RWPE1 (cell line): ENCODE measurements at regions not wholly inside any gene's neighbourhood (a gene's known extent, or its start where the extent isn't known, plus 50 kb on each side); places are given as distances from the start of the nearest gene placed in this dataset.

Experiments used
- CTCF ChIA-PET: fragments of 350-600 bp; sonication (Branson Sonifier 250); formaldehyde crosslinking; extraction: SDS; loops from one replicate; lab custom pipeline; 2021; lab: Yijun Ruan, JAX
- POLR2A ChIA-PET: fragments of 400-600 bp; formaldehyde crosslinking; extraction: SDS; loops from one replicate; lab custom pipeline; 2020; ENCODE audit warnings: antibody characterized with exemption; ENCODE audit not compliant: low non-redundant PET; lab: Yijun Ruan, JAX
- DNase-seq: peaks from one replicate; pipeline ENCODE4 v3.0.0; 2012; ENCODE audit warnings: low spot score
- H3K27ac ChIP-seq: fragments of 450-650 bp; 2 replicates; pipeline ENCODE4 v1.5.1; 2017
- CTCF ChIP-seq: fragments of 450-650 bp; conservative IDR thresholded peaks from 2 replicates; pipeline ENCODE4 v1.5.1; 2017; ENCODE audit warnings: low read depth, mild to moderate bottlenecking

- no peak for DNase-seq
- no peak overlapping the region for H3K27ac ChIP-seq
- ChIA-PET POLR2A (no interaction called here), CTCF (no interaction called here)
- no peak for TF ChIP-seq CTCF
Measured at GRCh38 chr4:30917946-30918345, 197.8 kb downstream of the PCDH7 start.

- H3K27ac ChIP-seq = no peak overlapping the region
- no peak for DNase-seq
- no peak for TF ChIP-seq CTCF
- ChIA-PET CTCF (no interaction called here), POLR2A (no interaction called here)
Measured at GRCh38 chr4:30919458-30919857, 199.3 kb downstream of the PCDH7 start.

GRCh38 chr4:30920043-30920442 lies 199.9 kb downstream of the PCDH7 start:
- CTCF ChIA-PET = no interaction called here
- TF ChIP-seq CTCF = no peak
- DNase-seq = no peak
- no peak overlapping the region for H3K27ac ChIP-seq
- POLR2A ChIA-PET = no interaction called here

- POLR2A ChIA-PET = no interaction called here
- TF ChIP-seq CTCF = no peak
- DNase-seq = no peak
- H3K27ac ChIP-seq = no peak overlapping the region
- CTCF ChIA-PET = no interaction called here
Measured at GRCh38 chr4:30922625-30923024, 202.5 kb downstream of the PCDH7 start.

GRCh38 chr4:30924495-30924894 lies 204.3 kb downstream of the PCDH7 start:
- DNase-seq = no peak
- TF ChIP-seq CTCF = no peak
- no peak overlapping the region for H3K27ac ChIP-seq
- CTCF ChIA-PET = no interaction called here
- POLR2A ChIA-PET = no interaction called here

GRCh38 chr4:30929649-30930048 lies 209.5 kb downstream of the PCDH7 start:
- DNase-seq = no peak
- POLR2A ChIA-PET = no interaction called here
- no peak overlapping the region for H3K27ac ChIP-seq
- CTCF ChIA-PET = interaction anchor here (0.6 kb wide), 1 partner anchor 67 kb away, joined by 4 read pairs; no protein-coding TSS in a partner anchor
- no peak for TF ChIP-seq CTCF

- CTCF ChIA-PET = no interaction called here
- TF ChIP-seq CTCF = no peak
- POLR2A ChIA-PET = no interaction called here
- H3K27ac ChIP-seq = no peak overlapping the region
- no peak for DNase-seq
Measured at GRCh38 chr4:30930276-30930675, 210.1 kb downstream of the PCDH7 start.
